HG03575 (cell line): ENCODE measurements at regions not wholly inside any gene's neighbourhood (a gene's known extent, or its start where the extent isn't known, plus 50 kb on each side); places are given as distances from the start of the nearest gene placed in this dataset.
A peak's percentile ranks its signal among the peaks of the same experiment; 100 is the strongest.

Experiments
- ATAC-seq: cut with Tn5 transposase; IDR thresholded peaks from one replicate; pipeline ENCODE4 v1.9.1; 2021; ENCODE audit not compliant: unreplicated experiment, insufficient number of reproducible peaks, low FRiP score; ENCODE audit errors: extremely low read depth

DNA sequence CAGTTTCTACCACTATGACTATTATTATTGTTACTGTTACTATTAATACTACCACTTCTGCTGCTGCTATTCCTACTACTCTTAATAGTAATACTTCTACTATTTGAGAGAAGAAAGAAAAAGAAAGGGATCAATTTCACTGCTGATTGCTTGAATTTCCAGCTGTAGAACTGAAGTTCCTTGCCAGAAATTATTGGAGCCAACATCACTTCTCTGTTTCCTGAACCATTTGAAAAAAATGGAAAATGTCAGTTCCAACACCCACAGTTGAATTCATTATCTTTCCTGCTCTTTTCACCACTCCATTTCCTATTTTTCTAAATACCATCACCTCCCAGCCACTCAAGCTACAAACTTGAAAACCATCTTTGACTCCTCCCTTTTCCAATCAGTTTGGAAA lies 54.1 kb upstream of the PIK3C2G start:
- no peak for ATAC-seq

DNA sequence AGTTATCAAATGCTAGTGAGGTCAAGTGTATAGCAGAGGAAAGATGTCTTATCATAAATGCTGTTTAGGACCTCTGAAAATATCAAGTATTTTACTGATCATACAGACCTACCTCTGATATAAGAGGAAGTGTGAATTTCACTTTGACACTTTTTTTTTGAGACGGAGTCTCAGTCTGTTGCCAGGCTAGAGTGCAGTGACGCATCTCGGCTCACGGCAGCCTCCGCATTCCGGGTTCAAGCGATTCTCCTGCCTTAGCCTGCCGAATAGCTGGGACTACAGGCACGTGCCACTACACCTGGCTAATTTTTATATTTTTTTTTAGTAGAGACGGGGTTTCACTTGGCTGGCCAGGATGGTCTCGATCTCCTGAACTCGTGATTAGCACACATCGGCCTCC lies 55.1 kb upstream of the PIK3C2G start:
- no peak for ATAC-seq

- no peak for ATAC-seq
Measured at GRCh38 chr12:18204053-18204452, 57.3 kb upstream of the PIK3C2G start.

DNA sequence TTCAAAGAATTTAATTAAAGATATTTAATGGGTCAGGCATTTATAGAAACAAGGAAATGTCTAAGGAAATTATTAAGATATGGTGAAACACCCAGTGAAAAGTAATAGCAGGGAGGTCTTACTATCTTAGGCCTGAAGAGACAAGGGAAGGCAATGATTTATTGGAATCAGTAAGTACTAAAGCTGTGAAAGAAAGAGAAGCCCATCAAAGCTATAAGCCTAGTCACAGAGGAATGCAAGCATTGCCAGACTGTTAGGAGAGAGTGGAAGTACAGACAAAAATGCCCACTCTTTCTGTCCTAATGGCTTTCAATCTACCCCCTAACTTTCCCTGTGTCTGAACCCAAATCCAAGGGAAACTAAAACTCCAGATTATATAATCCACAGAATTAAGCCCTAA lies 69.2 kb upstream of the PIK3C2G start:
- ATAC-seq, result no peak

DNA sequence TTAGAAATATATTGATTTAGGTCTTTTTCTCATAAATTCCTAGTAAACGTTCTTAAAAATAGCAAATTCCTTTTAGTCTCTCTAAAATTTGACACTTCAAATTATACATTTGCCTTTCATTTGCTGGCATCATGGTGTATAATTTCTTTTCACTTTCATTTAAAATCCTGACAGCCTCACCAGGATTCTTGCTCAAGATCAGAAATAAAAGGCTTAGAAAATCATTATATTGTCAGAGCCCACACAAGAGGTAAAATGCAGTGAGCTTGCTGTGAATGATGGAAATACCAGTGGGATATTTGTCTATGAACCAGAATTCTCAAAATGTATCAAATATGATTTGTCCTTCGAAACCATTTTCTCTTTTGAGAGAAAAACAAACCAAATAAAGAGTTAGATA lies 78.2 kb upstream of the PIK3C2G start:
- no peak for ATAC-seq

DNA sequence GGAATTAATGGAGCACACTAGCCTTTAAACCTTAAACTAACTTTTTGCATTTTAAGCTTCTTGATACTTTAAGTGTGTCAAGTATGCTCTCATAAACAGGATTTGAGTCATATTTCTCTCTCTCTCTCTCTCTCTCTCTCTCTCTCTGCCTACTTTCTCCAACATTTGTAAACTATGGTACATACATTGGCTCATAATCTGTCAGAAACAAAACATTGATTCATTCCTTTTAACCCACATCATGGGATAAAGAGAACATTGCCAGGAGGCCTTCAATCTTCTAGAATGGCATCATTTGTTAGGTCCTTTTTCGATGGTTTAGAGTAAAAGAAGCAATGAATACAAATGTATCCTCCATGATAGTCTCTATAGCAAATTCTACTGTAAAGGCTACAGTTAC lies 81.6 kb upstream of the RERGL start:
- ATAC-seq, result no peak

DNA sequence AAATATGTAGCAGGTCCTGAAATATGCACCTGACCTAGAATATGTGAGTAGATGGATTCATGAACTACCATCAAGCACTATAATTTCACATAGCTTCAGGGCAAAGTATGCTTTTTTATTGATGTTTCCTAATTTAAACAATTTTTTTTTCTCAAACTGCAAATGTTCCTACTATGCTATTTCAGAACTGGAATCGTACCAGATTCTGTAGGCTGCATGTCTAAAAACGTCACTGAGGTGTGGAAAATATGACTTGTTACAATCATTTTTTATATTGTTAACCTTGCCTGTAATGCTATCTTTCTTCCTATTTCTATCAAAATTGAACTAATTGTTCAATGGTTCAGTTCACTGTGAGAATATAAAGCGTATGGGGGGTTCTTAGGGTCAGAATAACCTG lies 78.0 kb upstream of the RERGL start:
- ATAC-seq, result no peak

- ATAC-seq, result peak; percentile 25
Measured at GRCh38 chr12:18165889-18166288, 75.9 kb upstream of the RERGL start.

DNA sequence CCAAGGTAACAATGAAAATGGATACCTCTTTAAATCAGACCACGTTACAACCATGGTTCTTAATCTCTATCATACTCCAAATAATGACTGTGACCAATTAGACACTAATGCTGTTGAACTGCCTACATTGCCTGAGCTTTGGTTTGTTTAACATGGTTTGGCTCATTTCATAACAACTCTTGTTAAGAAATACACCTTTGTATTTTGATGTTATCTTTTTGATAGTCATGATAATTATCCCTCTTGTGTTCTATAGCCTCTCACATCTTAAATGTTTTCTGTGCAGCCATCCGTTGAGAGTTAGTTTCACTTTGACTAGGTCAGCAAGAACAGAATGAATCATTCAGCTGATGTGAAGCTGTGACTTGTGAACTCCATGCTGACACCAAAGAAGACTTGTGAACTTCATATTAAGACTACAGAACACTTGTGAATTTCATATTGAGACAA lies 75.5 kb upstream of the RERGL start:
- ATAC-seq, result peak; percentile 99

GRCh38 chr12:18160901-18161300 lies 70.9 kb upstream of the RERGL start:
- ATAC-seq, result no peak

DNA sequence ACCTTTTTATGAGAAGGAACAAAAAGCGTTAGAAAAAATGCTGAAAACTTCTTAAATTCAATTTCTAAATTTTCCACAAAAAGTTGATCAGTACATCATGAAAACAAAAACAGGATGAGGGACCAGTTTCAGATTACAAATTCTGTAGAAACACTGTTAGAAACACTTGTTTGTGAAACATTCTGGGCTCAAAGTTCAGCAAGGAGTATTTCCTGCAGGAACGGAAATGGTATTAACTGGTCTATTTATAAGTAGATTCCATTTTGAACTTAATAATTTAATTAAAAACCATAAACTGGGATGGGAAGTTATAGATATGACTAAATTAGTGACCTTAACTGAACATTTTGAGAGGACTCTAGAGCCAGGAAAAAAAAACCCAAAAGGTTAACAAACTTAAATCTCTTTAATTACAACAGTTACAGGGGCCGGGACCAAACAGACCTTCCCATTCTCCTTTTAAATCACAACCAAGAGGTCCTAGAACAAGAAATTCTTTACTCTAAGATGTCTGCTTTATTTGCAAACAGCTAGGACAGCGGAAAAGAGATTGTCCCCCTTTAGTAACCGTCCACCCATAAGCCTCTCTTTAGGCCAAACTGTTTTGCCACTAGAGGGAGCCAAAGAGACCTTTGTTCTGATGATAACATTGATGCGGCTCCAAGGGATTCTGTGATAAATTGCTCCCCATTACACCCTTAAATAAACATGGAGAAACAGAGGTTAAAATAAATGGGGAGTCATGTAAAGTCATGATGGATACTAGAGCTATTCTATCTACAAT lies 69.0 kb upstream of the RERGL start:
- no peak for ATAC-seq

GRCh38 chr12:18153826-18154225 lies 63.8 kb upstream of the RERGL start:
- no peak for ATAC-seq

GRCh38 chr12:18151036-18151435 lies 61.0 kb upstream of the RERGL start:
- ATAC-seq, result no peak

GRCh38 chr12:18148961-18149360 lies 59.0 kb upstream of the RERGL start:
- no peak for ATAC-seq

DNA sequence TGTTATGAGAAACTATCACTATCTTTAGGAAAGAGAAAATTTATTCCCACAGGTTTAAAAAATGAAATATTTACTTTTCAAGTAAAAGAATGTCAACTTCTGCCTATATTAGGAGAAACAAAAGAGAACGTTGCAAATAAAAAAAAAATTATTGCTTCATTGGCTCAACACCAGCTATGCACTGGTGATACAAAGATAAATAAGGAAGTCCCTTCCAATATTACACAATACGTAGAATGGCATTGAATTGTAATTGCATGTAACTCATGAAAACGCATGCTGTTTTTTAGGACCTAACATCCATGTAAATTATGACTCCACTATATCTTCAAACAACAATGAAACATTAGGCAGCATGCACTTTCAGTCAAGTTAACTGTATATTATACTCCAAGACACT lies 56.4 kb upstream of the RERGL start:
- no peak for ATAC-seq

- ATAC-seq, result no peak
Measured at GRCh38 chr12:18145924-18146323, 55.9 kb upstream of the RERGL start.

- ATAC-seq, result no peak
Measured at GRCh38 chr12:18141048-18141982, 51.3 kb upstream of the RERGL start.

DNA sequence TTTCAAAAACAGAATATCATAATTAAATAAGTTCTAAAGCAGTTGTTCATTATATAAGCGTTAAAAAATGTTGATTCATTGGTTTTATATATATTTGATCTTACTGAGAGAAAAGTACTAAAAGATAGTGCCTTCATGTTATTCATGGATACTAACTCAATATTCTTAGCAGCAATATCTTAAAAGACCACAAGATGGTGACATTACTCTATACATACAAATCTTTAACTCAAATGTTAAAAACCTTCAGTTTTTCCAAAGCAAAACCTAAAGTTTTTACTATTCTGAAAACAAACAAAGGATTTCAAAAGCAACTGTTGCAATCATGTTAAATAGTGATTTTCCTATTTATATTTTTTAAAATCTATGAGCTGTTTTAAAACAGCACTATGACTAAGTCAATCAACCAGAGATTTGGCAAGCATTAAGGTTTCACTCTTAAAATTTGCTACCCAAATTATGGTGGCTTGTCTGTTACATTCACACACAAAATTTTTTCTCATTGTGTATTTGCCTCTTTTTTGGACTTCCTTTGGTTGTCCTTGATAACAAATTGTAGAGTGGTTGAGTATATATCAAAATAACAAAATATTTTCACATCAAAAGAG lies 50.1 kb upstream of the RERGL start:
- peak; percentile 45 for ATAC-seq
